ENCODE measurements at regions not wholly inside any gene's neighbourhood (a gene's known extent, or its start where the extent isn't known, plus 50 kb on each side); places are given as distances from the start of the nearest gene placed in this dataset.
"Not testable (repeated sequence)": the region's sequence is repeated elsewhere in the genome, so short reads cannot be mapped to it uniquely, and the experiment has no call there.

GRCh38 chr13:88456151-88456550 lies 785.0 kb downstream of the SLITRK5 start:
- no peak overlapping the region for H3K27ac Mint-ChIP-seq
- H3K36me3 Mint-ChIP-seq: no peaks in the 10 kb centered on the region
- no peak for ATAC-seq
- H3K9me3 Mint-ChIP-seq: no peaks in the 10 kb centered on the region
- no peak for DNase-seq (ENCODE audit: low spot score in 2 of 2)

DNA sequence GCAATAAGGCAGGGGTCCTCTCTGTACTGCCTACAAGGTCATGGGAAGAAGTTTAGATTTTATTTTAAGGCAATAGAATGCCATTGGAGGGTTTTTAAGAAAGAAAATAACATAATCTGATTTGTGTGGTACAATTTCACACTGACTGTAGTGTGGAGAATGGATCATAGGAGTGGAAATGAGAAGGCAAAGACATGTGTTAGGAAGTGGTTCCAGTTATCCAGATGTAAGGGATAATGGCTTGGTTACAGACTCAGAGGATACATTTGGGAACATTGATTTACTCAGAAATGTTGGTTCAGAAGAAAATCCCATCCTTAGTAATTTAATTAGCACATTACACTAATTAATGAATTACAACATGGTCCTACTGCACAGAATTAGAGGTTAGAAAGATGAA lies 788.2 kb downstream of the SLITRK5 start:
- ATAC-seq (peak in 1 of 2 donors; percentile 55), DNase-seq (ENCODE audit: low spot score in 2 of 2) (no peak)
- no peak overlapping the region for H3K27ac Mint-ChIP-seq
- no peaks in the 10 kb centered on the region for H3K9me3 Mint-ChIP-seq
- H3K36me3 Mint-ChIP-seq: no peaks in the 10 kb centered on the region

DNA sequence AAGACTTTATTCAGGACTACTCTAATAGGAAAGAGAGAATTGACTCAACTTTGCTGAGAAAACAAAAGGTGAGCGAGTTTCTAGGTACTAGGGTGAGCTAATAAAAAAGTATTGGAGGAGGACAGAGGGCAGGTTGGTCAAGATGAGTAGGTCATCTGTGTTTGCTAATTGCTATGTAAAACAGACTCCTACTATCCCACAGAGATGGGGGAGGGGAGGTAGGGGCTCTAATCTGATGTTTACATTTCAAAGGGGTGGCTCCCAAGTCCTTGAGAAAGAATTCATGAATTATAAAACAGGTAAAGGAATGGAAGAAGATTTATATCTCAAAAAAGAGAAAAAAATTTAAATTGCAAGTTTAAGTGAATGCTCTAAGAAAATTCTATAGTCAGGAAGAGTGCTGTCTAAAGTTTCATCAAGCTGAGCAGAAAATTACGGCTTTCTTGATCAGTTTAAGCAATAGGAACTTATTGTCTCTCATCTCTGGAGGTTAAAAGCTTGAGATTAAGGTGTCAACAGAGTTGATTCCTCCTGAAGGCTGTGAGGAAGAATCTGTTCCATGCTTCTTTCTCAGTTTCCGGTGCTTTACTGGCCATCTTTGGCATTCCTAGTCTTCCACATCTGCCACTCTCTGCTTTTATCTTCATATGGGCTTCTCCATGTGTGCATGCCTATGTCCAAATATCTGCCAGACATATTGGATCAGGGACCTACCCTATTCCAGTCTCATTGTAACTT lies 790.3 kb downstream of the SLITRK5 start:
- Mint-ChIP-seq H3K9me3 (no peaks in the 10 kb centered on the region), H3K27ac (no peak overlapping the region), H3K36me3 (no peaks in the 10 kb centered on the region)
- ATAC-seq (no peak), DNase-seq (ENCODE audit: low spot score in 2 of 2) (no peak)

DNA sequence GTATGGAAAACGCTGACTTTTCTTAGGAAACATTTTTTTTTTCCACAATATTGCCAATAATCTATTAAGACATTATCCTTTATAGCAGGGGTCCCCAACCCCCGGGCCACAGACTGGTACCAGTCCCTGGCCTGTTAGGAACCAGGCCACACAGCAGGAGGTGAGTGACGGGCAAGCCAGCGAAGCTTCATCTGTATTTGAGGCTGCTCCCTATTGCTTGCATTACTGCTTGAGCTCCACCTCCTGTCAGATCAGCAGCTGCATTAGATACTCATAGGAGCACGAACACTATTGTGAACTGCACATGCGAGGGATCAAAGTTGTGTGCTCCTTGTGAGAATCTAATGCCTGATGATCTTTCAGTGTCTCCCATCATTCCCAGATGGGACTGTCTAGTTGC lies 793.7 kb downstream of the SLITRK5 start:
- no peak for ATAC-seq
- no peak overlapping the region for H3K27ac Mint-ChIP-seq
- no peaks in the 10 kb centered on the region for H3K9me3 Mint-ChIP-seq

DNA sequence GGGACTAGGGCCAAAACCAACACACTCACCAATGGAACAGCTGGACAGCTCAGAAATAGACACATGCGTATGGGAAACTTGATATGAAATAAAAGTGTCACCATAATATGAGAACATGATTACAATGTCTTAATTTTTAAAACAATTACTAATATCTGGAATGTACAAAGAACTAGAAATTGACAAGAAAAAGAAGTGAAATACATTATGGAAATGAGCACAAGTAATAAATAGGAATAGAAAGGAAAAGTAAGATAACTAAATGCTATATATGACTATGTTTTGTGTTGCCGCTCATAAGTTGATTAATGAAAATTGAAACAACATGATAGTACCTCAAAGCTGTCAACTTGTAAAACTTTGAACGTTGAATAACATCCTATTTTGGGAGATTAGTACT lies 801.1 kb downstream of the SLITRK5 start:
- no peak overlapping the region for H3K27ac Mint-ChIP-seq
- ATAC-seq (no peak), DNase-seq (ENCODE audit: low spot score in 2 of 2) (no peak)
- no peaks in the 10 kb centered on the region for H3K36me3 Mint-ChIP-seq
- peaks cover 0 to 9% of the 10 kb centered on the region in 2 donors for H3K9me3 Mint-ChIP-seq

More for the DNA sequence above, 793.7 kb downstream of the SLITRK5 start:
- DNase-seq (ENCODE audit: low spot score in 2 of 2): no peak
- H3K36me3 Mint-ChIP-seq: no peaks in the 10 kb centered on the region

- no peak for DNase-seq (ENCODE audit: low spot score in 2 of 2)
- H3K9me3 Mint-ChIP-seq: peaks cover 12 to 18% of the 10 kb centered on the region in 2 donors
- H3K36me3 Mint-ChIP-seq: peaks cover 2 to 10% of the 10 kb centered on the region in 2 donors
- no peak for ATAC-seq
- H3K27ac Mint-ChIP-seq: no peak overlapping the region
These were observed 812.0 kb downstream of the SLITRK5 start for GRCh38 chr13:88483202-88483601.

- Mint-ChIP-seq H3K36me3 (peaks cover 36 to 37% of the 10 kb centered on the region in 2 donors), H3K9me3 (peaks cover 37 to 46% of the 10 kb centered on the region in 2 donors), H3K27ac (no peak overlapping the region)
- DNase-seq (ENCODE audit: low spot score in 2 of 2) (no peak), ATAC-seq (no peak)
These were observed 836.7 kb downstream of the SLITRK5 start for GRCh38 chr13:88507909-88508308.

- H3K36me3 Mint-ChIP-seq: peaks cover 20 to 31% of the 10 kb centered on the region in 2 donors
- not testable (repeated sequence) for DNase-seq (ENCODE audit: low spot score in 2 of 2); ATAC-seq
- peaks cover 22 to 52% of the 10 kb centered on the region in 2 donors for H3K9me3 Mint-ChIP-seq
- H3K27ac Mint-ChIP-seq: peak overlapping the region in 1 of 2 donors; percentile 47
These were observed 841.8 kb downstream of the SLITRK5 start for GRCh38 chr13:88512993-88513392.

DNA sequence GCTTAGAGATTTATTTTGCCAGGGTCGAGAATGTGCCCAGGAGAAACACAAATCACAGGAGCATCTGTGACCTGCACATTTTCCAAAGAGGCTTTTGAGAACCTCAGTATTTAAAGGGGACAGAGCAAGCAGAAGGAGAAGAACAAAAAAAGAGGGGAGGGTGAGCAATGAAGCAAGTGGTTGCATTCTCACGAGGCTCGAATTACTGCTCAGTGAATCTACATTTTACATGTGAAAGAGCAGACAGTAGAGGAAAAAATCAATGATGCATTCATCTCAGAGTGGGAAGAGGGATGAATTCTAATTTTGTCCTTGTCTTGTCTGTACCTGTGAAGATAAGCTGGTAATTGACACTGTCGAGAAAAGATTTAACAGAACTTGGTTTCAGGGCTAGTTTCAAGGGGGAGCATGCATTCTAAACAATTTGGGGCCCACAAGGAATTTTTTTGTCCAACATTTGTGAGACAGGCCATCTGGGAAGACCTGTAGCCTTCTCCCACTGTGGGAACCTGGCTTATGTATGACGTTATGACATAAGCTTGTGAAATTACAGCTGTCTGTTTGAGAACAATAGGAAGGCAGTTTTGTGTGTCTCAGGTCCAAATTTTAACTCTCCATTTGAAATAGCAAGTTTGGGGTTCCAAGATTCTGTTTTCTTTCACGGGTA lies 855.1 kb downstream of the SLITRK5 start:
- H3K27ac Mint-ChIP-seq: no peak overlapping the region
- no peak for ATAC-seq

DNA sequence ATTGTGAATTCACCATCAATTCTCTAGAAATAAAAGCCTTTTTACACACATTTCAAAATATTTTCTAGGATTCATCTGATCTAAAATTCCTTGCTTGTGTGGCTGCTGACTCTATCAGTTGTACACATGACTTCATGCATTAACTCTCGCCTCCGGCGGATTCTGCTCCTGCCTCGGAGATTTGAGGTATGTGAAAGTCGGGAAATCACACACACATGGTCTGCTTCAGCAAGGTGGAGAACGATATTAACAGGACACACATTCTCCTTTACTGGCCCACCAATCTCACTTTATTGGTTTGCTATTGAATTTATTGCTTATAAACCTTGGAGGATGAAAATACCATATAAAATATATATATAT lies 855.7 kb downstream of the SLITRK5 start:
- H3K36me3 Mint-ChIP-seq: no peaks in the 10 kb centered on the region
- H3K27ac Mint-ChIP-seq: no peak overlapping the region
- DNase-seq (ENCODE audit: low spot score in 2 of 2): no peak
- no peak for ATAC-seq
- peaks cover 0 to 8% of the 10 kb centered on the region in 2 donors for H3K9me3 Mint-ChIP-seq

More for the DNA sequence above, 855.1 kb downstream of the SLITRK5 start:
- Mint-ChIP-seq H3K36me3 (no peaks in the 10 kb centered on the region), H3K9me3 (peaks cover 0 to 8% of the 10 kb centered on the region in 2 donors)
- no peak for DNase-seq (ENCODE audit: low spot score in 2 of 2)

DNA sequence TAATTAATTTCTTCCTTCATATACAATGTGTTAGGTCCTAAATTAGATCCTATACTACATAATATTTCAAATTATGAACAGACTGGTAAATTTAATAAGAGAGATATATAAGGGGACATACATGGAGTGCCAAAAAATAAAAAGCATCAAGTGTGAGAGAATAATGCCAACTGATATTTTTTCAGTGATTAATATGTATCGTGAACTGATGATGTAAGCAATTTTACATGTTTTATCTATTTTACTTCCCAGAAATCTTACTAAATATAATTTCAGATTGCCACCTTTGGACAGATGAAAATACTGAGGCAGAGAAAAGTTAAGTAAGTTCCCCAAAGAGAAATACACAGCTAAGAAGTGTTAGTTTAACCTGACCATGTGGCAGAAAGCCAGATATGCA lies 870.8 kb downstream of the SLITRK5 start:
- Mint-ChIP-seq H3K36me3 (no peaks in the 10 kb centered on the region), H3K9me3 (peaks cover 10 to 12% of the 10 kb centered on the region in 2 donors), H3K27ac (no peak overlapping the region)
- ATAC-seq: no peak
- DNase-seq (ENCODE audit: low spot score in 2 of 2): no peak

- no peaks in the 10 kb centered on the region for H3K36me3 Mint-ChIP-seq
- ATAC-seq: no peak
- peaks cover 11 to 12% of the 10 kb centered on the region in 2 donors for H3K9me3 Mint-ChIP-seq
- DNase-seq (ENCODE audit: low spot score in 2 of 2): no peak
- no peak overlapping the region for H3K27ac Mint-ChIP-seq
These were observed 873.7 kb downstream of the SLITRK5 start for GRCh38 chr13:88544836-88545235.

DNA sequence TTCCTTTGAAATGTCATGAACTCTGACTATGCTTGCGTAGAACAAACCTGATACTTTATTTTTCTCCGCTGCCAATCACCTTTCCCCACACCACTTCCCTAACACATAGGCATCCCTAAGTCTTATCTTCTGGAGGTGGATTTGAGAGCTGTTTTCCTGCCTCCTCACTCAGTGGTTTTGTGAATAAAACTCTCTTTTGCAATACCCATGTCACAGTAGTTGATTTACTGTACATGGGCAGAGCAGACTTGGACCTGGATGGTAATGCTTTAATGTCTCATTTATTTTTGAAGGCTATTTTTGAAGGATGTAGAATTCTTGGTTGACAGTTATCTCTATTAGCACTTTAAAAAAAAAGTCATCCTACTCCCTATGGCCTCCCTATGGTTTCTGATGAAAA lies 881.8 kb downstream of the SLITRK5 start:
- no peaks in the 10 kb centered on the region for H3K36me3 Mint-ChIP-seq
- no peak overlapping the region for H3K27ac Mint-ChIP-seq
- peaks cover 0 to under 1% of the 10 kb centered on the region in 2 donors for H3K9me3 Mint-ChIP-seq
- DNase-seq (ENCODE audit: low spot score in 2 of 2) (no peak), ATAC-seq (no peak)

DNA sequence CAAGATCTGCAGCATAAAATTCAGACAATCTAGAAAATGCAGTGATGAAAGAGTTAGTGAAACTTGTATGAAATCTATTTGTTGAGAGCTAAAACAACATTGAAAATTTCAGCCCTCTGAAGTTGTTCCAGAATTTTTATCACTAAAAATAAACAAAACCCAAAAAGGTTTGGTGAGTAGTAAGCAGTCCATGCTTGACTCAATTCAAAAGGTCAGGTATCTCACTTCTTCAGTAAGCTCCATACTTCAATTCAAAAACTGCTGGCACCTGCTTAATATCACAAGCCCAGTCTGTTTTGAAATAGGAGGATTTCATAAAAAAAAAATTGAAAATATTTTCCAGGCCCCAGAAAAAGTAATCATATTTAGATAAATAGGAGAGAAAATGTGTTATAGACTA lies 894.4 kb downstream of the SLITRK5 start:
- DNase-seq (ENCODE audit: low spot score in 2 of 2): no peak
- H3K9me3 Mint-ChIP-seq: peaks cover 7 to 16% of the 10 kb centered on the region in 2 donors
- no peaks in the 10 kb centered on the region for H3K36me3 Mint-ChIP-seq

GRCh38 chr13:88585861-88586260 lies 914.7 kb downstream of the SLITRK5 start:
- Mint-ChIP-seq H3K27ac (no peak overlapping the region), H3K9me3 (peaks cover 0 to 18% of the 10 kb centered on the region in 2 donors), H3K36me3 (no peaks in the 10 kb centered on the region)
- no peak for DNase-seq (ENCODE audit: low spot score in 2 of 2)
- ATAC-seq: no peak

More for the DNA sequence above, 894.4 kb downstream of the SLITRK5 start:
- H3K27ac Mint-ChIP-seq: no peak overlapping the region
- ATAC-seq: no peak

GRCh38 chr13:88586263-88586662 lies 915.1 kb downstream of the SLITRK5 start:
- Mint-ChIP-seq H3K36me3 (no peaks in the 10 kb centered on the region), H3K9me3 (peaks cover 0 to 14% of the 10 kb centered on the region in 2 donors), H3K27ac (no peak overlapping the region)
- ATAC-seq (no peak), DNase-seq (ENCODE audit: low spot score in 2 of 2) (no peak)

- peaks cover 0 to 4% of the 10 kb centered on the region in 2 donors for H3K36me3 Mint-ChIP-seq
- peaks cover 5 to 12% of the 10 kb centered on the region in 2 donors for H3K9me3 Mint-ChIP-seq
- ATAC-seq: no peak
These were observed 919.4 kb downstream of the SLITRK5 start for GRCh38 chr13:88590574-88590973.

DNA sequence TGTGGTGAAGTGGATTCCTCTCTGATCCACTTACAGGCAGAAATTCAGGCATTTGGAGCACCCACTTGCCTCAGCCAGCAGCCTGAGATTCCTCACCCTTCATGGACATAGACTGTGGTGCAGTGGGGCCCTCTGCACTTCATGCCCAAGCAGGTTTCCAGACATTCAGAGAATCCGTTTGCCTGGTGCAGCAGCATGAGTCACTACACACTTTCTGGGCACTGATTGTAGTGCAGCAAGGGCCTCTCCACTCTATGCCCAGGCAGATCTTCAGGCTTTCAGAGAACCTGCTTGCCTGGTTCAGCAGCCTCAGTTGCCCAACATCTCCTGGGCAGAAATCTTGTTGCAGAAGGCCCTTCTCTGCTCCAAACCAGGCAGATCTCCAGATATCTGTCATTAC lies 920.9 kb downstream of the SLITRK5 start:
- DNase-seq (ENCODE audit: low spot score in 2 of 2): no peak
- no peak overlapping the region for H3K27ac Mint-ChIP-seq
- peaks cover 0 to 4% of the 10 kb centered on the region in 2 donors for H3K36me3 Mint-ChIP-seq
- H3K9me3 Mint-ChIP-seq: peaks cover 5 to 7% of the 10 kb centered on the region in 2 donors
- no peak for ATAC-seq

More at GRCh38 chr13:88590574-88590973, 919.4 kb downstream of the SLITRK5 start:
- no peak overlapping the region for H3K27ac Mint-ChIP-seq
- DNase-seq (ENCODE audit: low spot score in 2 of 2): no peak
